GM20000 (cell line): ENCODE measurements at regions not wholly inside any gene's neighbourhood (a gene's known extent, or its start where the extent isn't known, plus 50 kb on each side); places are given as distances from the start of the nearest gene placed in this dataset.

Experiments used
- DNase-seq: peaks from one replicate; pipeline ENCODE4 v3.0.0; 2012; ENCODE audit warnings: low spot score
- TF ChIP-seq, protein P1 (sequence below): IDR thresholded peaks from 2 replicates; pipeline ENCODE4 v1.5.1; 2012; ENCODE audit warnings: mild to moderate bottlenecking, control low read depth; ENCODE audit errors: extremely low read depth, missing control alignments

DNA sequence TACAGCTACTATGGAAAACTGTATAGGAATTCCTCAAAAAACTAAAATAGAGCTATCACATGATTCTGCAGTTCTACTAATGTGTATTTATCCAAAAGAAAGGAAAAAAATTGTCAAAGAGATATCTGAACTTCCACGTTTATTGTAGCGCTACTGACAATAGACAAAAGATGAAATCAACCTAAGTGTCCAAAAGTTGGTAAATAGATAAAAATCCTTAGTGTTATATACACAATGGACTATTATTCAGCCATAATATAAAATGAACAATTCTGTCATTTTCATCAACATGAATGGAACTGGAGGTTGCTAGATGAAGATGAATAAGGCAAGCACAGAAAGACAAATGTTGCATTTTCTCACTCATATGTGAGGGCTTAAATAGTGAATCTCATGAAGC lies 1492.1 kb downstream of the MRPL39 start:
- no peak for DNase-seq
- TF ChIP-seq, protein P1, sequence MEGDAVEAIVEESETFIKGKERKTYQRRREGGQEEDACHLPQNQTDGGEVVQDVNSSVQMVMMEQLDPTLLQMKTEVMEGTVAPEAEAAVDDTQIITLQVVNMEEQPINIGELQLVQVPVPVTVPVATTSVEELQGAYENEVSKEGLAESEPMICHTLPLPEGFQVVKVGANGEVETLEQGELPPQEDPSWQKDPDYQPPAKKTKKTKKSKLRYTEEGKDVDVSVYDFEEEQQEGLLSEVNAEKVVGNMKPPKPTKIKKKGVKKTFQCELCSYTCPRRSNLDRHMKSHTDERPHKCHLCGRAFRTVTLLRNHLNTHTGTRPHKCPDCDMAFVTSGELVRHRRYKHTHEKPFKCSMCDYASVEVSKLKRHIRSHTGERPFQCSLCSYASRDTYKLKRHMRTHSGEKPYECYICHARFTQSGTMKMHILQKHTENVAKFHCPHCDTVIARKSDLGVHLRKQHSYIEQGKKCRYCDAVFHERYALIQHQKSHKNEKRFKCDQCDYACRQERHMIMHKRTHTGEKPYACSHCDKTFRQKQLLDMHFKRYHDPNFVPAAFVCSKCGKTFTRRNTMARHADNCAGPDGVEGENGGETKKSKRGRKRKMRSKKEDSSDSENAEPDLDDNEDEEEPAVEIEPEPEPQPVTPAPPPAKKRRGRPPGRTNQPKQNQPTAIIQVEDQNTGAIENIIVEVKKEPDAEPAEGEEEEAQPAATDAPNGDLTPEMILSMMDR: no peak

DNA sequence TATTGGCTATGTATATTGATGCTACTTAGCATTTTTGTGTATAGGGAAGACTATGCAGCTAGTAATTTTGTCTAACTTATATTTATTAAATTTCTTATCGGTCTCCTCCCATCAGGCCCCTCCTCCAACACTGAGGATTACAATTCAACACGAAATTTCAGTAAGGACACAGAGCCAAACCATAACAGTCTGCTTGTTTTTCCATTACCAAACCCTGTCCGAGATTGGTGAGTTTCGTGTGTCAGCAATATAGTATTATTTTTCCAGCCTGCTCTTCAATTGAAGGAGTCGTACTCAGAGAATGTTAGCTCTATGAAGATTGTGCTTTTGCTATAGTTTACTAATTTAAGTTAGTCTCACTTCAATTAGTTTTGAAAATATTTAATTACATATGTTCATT lies 1495.3 kb downstream of the MRPL39 start:
- no peak for DNase-seq
- TF ChIP-seq, protein P1: no peak

DNA sequence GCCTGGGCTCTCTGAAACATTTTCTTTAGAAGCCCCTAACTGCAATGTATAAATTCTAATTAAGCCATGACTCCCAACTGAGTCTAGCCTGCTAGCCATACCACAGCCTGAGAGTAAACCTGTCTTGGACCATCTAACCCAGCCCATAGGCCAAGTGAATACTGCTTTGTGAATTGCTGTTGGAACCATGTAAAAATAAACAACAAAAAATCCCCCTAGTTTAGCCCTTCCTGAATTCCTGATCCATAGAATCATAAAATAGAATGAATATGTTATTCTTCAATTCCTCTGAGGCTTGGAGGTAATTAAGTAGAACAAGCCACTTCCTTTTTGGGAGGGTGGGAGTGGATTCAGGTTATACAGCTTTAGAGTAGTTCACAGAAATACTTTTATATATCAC lies 1496.4 kb downstream of the MRPL39 start:
- DNase-seq: no peak
- TF ChIP-seq, protein P1: no peak

DNA sequence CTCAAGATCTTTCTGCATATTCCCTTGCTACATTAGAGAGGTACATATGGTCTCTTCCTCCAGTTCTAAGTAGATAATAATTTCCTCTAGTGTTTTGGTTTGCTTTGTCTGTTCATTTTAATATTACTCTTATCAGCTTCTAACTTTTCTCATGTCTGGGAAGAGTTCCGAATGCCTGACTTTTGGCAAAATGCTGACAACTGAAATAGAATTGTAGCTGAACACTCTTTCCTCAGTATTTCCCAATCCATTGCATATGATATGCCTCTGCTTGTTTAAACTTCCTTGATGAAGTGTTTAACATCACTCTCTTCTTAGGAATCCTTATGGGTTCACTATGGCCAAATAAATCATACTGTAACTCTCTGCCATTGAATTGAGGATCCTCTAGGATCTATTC lies 1510.1 kb downstream of the MRPL39 start:
- no peak for DNase-seq
- TF ChIP-seq, protein P1: no peak

DNA sequence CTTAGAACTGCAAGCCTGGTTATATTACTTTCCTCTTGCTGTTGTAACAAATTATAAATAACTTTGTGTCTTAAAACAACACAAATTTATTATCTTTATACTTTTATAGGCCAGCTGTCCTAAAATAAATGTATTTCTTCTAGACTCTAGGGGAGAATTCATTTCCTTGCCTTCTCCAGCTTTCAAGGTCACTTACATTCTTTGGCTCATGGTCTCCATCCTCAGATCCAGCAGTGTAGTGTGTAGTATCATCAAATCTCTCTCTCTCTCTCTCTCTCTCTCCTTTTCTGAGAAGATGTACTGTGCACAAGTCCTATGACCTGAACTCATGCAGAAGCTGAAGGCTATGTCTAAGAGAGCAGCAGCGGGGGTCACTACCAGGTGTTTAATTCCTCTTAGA lies 1510.6 kb downstream of the MRPL39 start:
- TF ChIP-seq, protein P1: no peak
- no peak for DNase-seq

DNA sequence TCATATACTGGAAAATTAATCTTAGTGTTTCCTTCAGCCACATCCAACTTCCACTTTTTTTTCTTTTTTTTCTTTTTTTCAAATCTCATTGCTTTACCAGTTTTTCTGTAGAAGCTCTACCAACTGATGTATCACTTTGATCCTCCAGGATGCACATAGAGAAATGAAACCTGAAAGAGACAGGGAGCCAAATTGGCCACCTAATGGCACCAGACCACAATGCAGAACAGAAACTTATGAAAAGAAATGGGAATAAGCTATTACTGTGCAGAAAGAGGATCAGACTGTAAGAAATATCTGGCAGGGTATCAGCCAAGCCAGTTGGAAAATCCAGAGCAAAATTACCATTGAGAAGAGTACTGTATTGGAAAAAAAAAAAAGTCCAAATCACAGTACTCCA lies 1514.2 kb downstream of the MRPL39 start:
- TF ChIP-seq, protein P1: no peak
- DNase-seq: no peak

DNA sequence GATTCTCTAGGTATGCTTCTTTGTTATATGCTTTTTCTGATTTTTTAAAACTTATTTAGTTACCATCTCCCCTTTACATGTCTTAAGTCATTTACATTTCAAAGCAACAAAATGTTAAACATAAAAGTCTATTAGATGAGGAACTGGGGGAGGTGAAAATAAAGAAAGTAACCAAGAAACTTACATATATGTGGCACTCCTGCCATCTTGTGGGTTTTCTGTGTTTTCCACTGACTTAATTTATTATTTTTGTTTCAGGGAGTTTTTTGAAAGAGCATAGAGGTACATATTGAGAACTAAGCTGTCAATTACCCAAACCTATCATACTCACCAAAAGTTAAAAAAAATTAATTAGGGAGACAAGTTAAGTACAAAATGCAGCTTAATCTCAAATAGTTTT lies 1531.1 kb downstream of the MRPL39 start:
- DNase-seq: no peak
- TF ChIP-seq, protein P1: no peak

DNA sequence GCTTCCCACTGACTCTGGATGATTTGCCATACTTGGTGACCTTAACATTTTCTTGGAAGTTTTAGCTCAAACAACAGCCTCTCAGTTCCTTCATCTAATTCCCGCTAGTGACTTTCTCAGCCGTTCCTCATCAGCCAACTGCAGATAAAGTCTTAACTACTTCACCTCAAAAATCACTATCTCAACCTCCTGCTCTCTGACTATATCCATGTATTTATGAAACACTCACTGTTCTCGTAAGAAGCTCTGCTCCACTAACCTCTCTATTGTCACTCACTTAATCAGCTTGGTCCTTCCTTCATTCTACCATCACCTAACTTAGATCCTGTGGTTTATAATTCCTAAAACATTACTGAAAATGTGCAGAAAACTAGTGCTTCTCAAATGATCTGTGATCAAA lies 1551.6 kb downstream of the MRPL39 start:
- TF ChIP-seq, protein P1: no peak
- DNase-seq: no peak
